ENCODE measurements at regions not wholly inside any gene's neighbourhood (a gene's known extent, or its start where the extent isn't known, plus 50 kb on each side); places are given as distances from the start of the nearest gene placed in this dataset.

DNA sequence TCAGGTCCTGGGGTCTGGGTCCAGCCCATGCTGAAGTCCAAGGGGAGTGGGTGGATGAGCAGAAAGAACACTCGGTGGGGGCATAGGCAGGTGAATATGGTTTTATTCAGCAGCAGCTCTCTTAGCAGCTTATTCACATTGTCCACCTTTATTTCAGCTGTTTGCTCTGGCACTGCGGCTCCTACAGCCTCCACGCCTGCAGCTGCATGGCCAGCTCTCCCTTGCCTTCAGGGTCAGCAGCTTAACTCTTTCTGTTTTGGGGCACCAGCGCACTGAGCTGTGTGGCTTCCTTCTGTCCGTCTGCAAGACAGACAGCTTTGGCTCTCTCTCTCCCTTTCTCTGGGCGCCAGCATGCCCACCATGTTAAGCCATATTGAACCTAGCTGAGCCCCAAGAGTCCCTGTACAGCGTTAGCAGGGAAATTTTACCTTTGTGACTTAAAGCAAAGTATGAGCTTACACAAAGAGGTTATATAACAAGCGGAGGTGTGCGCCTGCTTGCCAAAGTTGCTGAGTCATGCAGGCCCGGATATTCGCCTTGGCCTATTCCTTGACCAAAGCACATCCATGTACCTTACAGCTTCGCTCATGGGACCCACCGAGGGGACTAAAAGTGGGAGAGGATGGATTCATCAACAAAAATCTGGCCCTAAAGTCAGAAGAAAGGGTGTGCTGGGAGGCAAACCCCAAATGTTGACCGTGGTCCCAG lies 170.1 kb upstream of the PFN2 start:
- TF ChIP-seq, protein P1, sequence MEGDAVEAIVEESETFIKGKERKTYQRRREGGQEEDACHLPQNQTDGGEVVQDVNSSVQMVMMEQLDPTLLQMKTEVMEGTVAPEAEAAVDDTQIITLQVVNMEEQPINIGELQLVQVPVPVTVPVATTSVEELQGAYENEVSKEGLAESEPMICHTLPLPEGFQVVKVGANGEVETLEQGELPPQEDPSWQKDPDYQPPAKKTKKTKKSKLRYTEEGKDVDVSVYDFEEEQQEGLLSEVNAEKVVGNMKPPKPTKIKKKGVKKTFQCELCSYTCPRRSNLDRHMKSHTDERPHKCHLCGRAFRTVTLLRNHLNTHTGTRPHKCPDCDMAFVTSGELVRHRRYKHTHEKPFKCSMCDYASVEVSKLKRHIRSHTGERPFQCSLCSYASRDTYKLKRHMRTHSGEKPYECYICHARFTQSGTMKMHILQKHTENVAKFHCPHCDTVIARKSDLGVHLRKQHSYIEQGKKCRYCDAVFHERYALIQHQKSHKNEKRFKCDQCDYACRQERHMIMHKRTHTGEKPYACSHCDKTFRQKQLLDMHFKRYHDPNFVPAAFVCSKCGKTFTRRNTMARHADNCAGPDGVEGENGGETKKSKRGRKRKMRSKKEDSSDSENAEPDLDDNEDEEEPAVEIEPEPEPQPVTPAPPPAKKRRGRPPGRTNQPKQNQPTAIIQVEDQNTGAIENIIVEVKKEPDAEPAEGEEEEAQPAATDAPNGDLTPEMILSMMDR (IDR thresholded peaks at IDR 0.05), result no peak
- H3K27me3 Mint-ChIP-seq (ENCODE audit: low read depth), result no peaks in the 10 kb centered on the region
- H3K27ac Mint-ChIP-seq (ENCODE audit: unreplicated experiment), result no peak overlapping the region
- no peak overlapping the region for H3K4me3 Mint-ChIP-seq (ENCODE audit: unreplicated experiment)
- no peaks in the 10 kb centered on the region for H3K9me3 Mint-ChIP-seq (ENCODE audit: low read depth)
- H3K4me1 Mint-ChIP-seq (ENCODE audit: low read depth), result no peaks in the 10 kb centered on the region
- no peaks in the 10 kb centered on the region for H3K36me3 Mint-ChIP-seq (ENCODE audit: low read depth)
- DNase-seq (ENCODE audit: low spot score), result no peak

DNA sequence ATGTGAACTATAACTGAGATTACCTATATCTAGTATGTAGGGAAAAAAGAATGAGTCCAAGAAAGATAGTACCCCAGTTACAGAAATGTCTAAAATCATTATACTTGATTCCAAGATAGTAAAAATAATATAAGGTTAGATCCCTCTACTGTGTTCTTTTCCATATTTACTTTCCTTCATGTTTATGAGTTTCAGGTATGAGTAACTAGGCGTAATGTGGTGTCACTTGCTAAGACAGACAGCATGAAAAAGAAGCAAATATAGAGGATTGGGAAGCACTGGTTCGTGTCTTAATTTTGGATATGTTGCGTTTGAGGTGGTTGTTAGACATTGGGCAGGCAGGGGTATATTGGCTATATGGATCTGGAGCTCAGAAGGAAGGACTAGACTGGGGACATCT lies 168.1 kb upstream of the PFN2 start:
- no peak overlapping the region for H3K27ac Mint-ChIP-seq (ENCODE audit: unreplicated experiment)

DNA sequence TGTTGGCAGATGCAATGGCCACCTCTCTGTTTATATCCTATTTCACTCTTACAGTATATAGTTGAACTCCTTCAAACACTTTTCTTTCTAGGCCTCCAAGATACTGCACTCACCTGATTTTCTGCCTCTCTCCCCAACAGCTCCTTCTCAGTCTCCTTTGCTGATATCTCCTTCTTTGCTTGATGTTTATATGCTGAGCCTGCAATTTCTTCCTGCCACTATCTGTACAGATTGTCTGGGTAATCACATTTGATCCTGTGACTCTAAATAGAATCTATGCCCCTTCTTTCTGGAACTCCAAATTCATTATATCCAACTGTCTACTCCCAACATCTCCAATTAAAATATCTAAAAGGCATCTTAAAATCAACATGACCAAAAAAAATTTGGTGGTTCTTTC lies 165.5 kb upstream of the PFN2 start:
- H3K36me3 Mint-ChIP-seq (ENCODE audit: low read depth), result no peaks in the 10 kb centered on the region
- H3K4me1 Mint-ChIP-seq (ENCODE audit: low read depth), result no peaks in the 10 kb centered on the region
- H3K9me3 Mint-ChIP-seq (ENCODE audit: low read depth), result no peaks in the 10 kb centered on the region
- DNase-seq (ENCODE audit: low spot score), result no peak
- TF ChIP-seq, protein P1 (IDR thresholded peaks at IDR 0.05), result no peak
- H3K27ac Mint-ChIP-seq (ENCODE audit: unreplicated experiment), result no peak overlapping the region
- no peaks in the 10 kb centered on the region for H3K27me3 Mint-ChIP-seq (ENCODE audit: low read depth)
- no peak overlapping the region for H3K4me3 Mint-ChIP-seq (ENCODE audit: unreplicated experiment)

More for the DNA sequence above, 168.1 kb upstream of the PFN2 start:
- Mint-ChIP-seq H3K9me3 (ENCODE audit: low read depth) (no peaks in the 10 kb centered on the region), H3K36me3 (ENCODE audit: low read depth) (no peaks in the 10 kb centered on the region), H3K4me3 (ENCODE audit: unreplicated experiment) (no peak overlapping the region), H3K4me1 (ENCODE audit: low read depth) (no peaks in the 10 kb centered on the region), H3K27me3 (ENCODE audit: low read depth) (no peaks in the 10 kb centered on the region)
- DNase-seq (ENCODE audit: low spot score), result no peak
- TF ChIP-seq, protein P1 (IDR thresholded peaks at IDR 0.05), result no peak

DNA sequence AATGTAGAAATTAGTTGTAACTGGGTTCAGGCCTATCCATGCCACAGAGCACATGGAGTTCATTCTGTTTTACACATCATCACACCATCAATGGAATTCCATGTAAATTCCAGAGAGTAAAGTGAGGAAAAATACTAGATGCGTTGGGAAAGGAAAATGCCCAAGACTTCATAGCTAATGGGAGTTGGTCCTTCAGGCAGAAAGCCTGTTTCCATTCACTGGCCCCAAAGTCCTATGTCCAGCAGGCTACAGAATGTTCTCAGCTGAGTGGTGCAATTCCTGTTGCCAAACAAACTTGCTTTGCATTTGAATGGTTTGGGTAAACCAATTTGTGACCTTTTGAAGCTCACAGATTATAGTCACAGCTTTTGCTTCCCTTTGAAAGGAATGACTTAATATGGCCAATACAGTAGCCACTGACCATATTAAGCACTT lies 164.6 kb upstream of the PFN2 start:
- Mint-ChIP-seq H3K36me3 (ENCODE audit: low read depth) (no peaks in the 10 kb centered on the region), H3K4me1 (ENCODE audit: low read depth) (no peaks in the 10 kb centered on the region), H3K9me3 (ENCODE audit: low read depth) (no peaks in the 10 kb centered on the region), H3K4me3 (ENCODE audit: unreplicated experiment) (no peak overlapping the region), H3K27me3 (ENCODE audit: low read depth) (no peaks in the 10 kb centered on the region), H3K27ac (ENCODE audit: unreplicated experiment) (no peak overlapping the region)
- no peak for DNase-seq (ENCODE audit: low spot score)
- TF ChIP-seq, protein P1 (IDR thresholded peaks at IDR 0.05), result no peak

DNA sequence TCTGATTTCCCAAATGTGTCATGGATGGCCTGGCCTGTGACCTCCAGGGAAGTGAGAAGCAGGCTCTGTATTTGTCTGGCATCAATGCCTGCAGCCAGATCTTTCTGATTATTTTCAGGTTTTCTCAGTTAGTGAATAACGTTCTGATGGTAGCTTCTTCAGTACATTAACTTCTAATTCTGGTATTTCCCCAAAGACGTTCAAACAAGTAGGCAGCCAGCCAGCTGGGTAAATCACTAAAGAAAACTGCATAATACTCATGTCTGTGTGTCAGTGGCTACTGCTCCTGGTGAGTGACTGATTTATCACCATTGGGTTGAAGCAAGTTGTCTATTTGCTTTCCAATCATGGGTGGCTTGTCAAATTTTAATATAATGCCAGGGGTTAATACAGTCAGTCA lies 162.6 kb upstream of the PFN2 start:
- TF ChIP-seq, protein P1 (IDR thresholded peaks at IDR 0.05), result no peak
- DNase-seq (ENCODE audit: low spot score), result no peak
- Mint-ChIP-seq H3K36me3 (ENCODE audit: low read depth) (no peaks in the 10 kb centered on the region), H3K4me1 (ENCODE audit: low read depth) (no peaks in the 10 kb centered on the region), H3K4me3 (ENCODE audit: unreplicated experiment) (no peak overlapping the region), H3K9me3 (ENCODE audit: low read depth) (no peaks in the 10 kb centered on the region), H3K27me3 (ENCODE audit: low read depth) (no peaks in the 10 kb centered on the region), H3K27ac (ENCODE audit: unreplicated experiment) (no peak overlapping the region)

Data from chondrocyte (in vitro differentiated cells).